Activated CD4-positive, alpha-beta memory T cell treated with anti-CD3 and anti-CD28 coated beads for 36 hours (primary cell): ENCODE measurements at regions not wholly inside any gene's neighbourhood (a gene's known extent, or its start where the extent isn't known, plus 50 kb on each side); places are given as distances from the start of the nearest gene placed in this dataset.

Source experiments
- CTCF ChIA-PET: fragments of 350-600 bp; sonication (Branson Sonifier 250); formaldehyde crosslinking; loops from one replicate; lab custom pipeline; 2021; ENCODE audit warnings: antibody characterized with exemption, inconsistent platforms; lab: Charles Lee
- POLR2A ChIA-PET: fragments of 350-600 bp; sonication (Branson Sonifier 250); formaldehyde crosslinking; loops from one replicate; lab custom pipeline; 2021; ENCODE audit warnings: antibody characterized with exemption; lab: Charles Lee
- DNase-seq: peaks from one replicate; pipeline ENCODE4 v3.0.0-alpha.2; 2020
- H3K27ac Mint-ChIP-seq: one replicate; pipeline ENCODE4 v1.8.0; 2021; ENCODE audit warnings: mixed read lengths
- H3K27me3 Mint-ChIP-seq: one replicate; pipeline ENCODE4 v1.8.0; 2021; ENCODE audit warnings: mixed read lengths
- H3K36me3 Mint-ChIP-seq: one replicate; pipeline ENCODE4 v1.8.0; 2021; ENCODE audit warnings: mixed read lengths
- H3K4me1 Mint-ChIP-seq: one replicate; pipeline ENCODE4 v1.8.0; 2021; ENCODE audit warnings: low read depth, mixed read lengths
- H3K4me3 Mint-ChIP-seq: one replicate; pipeline ENCODE4 v1.8.0; 2021; ENCODE audit warnings: mild to moderate bottlenecking, mixed read lengths
- H3K9me3 Mint-ChIP-seq: one replicate; pipeline ENCODE4 v1.8.0; 2021; ENCODE audit warnings: mixed read lengths
- intact Hi-C: fragments of 100-400 bp; cut with micrococcal nuclease; formaldehyde crosslinking; loops from one replicate; pipeline ENCODE4 v1.15.1; 2023

GRCh38 chr4:66628146-66628545 is 917.2 kb downstream of the CENPC start:
- H3K4me1 Mint-ChIP-seq: no peaks in the 10 kb centered on the region
- POLR2A ChIA-PET: no interaction called here
- H3K9me3 Mint-ChIP-seq: peaks cover 3% of the 10 kb centered on the region
- CTCF ChIA-PET: no interaction called here
- H3K36me3 Mint-ChIP-seq: no peaks in the 10 kb centered on the region
- H3K27me3 Mint-ChIP-seq: no peaks in the 10 kb centered on the region
- no peak overlapping the region for H3K27ac Mint-ChIP-seq
- DNase-seq: no peak
- H3K4me3 Mint-ChIP-seq: no peak overlapping the region
- intact Hi-C loops: no loop called here

- no peaks in the 10 kb centered on the region for H3K36me3 Mint-ChIP-seq
- ChIA-PET CTCF (no interaction called here), POLR2A (no interaction called here)
- DNase-seq: no peak
- H3K27me3 Mint-ChIP-seq: no peaks in the 10 kb centered on the region
- H3K4me3 Mint-ChIP-seq: no peak overlapping the region
- no peaks in the 10 kb centered on the region for H3K4me1 Mint-ChIP-seq
- intact Hi-C loops: no loop called here
- H3K9me3 Mint-ChIP-seq: peaks cover 3% of the 10 kb centered on the region
- H3K27ac Mint-ChIP-seq: no peak overlapping the region
These were observed 919.8 kb downstream of the CENPC start for GRCh38 chr4:66625480-66625879.

GRCh38 chr4:66613591-66613990 is 931.7 kb downstream of the CENPC start:
- Mint-ChIP-seq H3K9me3 (peaks cover 36% of the 10 kb centered on the region), H3K4me3 (no peak overlapping the region), H3K27ac (no peak overlapping the region), H3K27me3 (no peaks in the 10 kb centered on the region), H3K4me1 (no peaks in the 10 kb centered on the region), H3K36me3 (no peaks in the 10 kb centered on the region)
- CTCF ChIA-PET: no interaction called here
- POLR2A ChIA-PET: no interaction called here
- intact Hi-C loops: no loop called here
- DNase-seq: no peak

GRCh38 chr4:66609014-66609413 is 936.3 kb downstream of the CENPC start:
- POLR2A ChIA-PET: no interaction called here
- H3K9me3 Mint-ChIP-seq: peaks cover 11% of the 10 kb centered on the region
- intact Hi-C loops: no loop called here
- no peaks in the 10 kb centered on the region for H3K4me1 Mint-ChIP-seq
- no peaks in the 10 kb centered on the region for H3K27me3 Mint-ChIP-seq
- no peak overlapping the region for H3K4me3 Mint-ChIP-seq
- CTCF ChIA-PET: no interaction called here
- no peaks in the 10 kb centered on the region for H3K36me3 Mint-ChIP-seq
- no peak for DNase-seq
- H3K27ac Mint-ChIP-seq: no peak overlapping the region

GRCh38 chr4:66606908-66607307 is 936.6 kb upstream of the EPHA5 start:
- intact Hi-C loops: no loop called here
- ChIA-PET CTCF (no interaction called here), POLR2A (no interaction called here)
- H3K36me3 Mint-ChIP-seq: no peaks in the 10 kb centered on the region
- no peak for DNase-seq
- H3K4me1 Mint-ChIP-seq: no peaks in the 10 kb centered on the region
- H3K4me3 Mint-ChIP-seq: no peak overlapping the region
- H3K9me3 Mint-ChIP-seq: peaks cover 5% of the 10 kb centered on the region
- H3K27ac Mint-ChIP-seq: no peak overlapping the region
- no peaks in the 10 kb centered on the region for H3K27me3 Mint-ChIP-seq

- Mint-ChIP-seq H3K4me1 (no peaks in the 10 kb centered on the region), H3K4me3 (no peak overlapping the region), H3K36me3 (no peaks in the 10 kb centered on the region), H3K27ac (no peak overlapping the region), H3K9me3 (peaks cover 5% of the 10 kb centered on the region), H3K27me3 (no peaks in the 10 kb centered on the region)
- intact Hi-C loops: no loop called here
- DNase-seq: no peak
- CTCF ChIA-PET: no interaction called here
- POLR2A ChIA-PET: no interaction called here
These were observed 935.9 kb upstream of the EPHA5 start for GRCh38 chr4:66606215-66606614.

- H3K4me1 Mint-ChIP-seq: no peaks in the 10 kb centered on the region
- DNase-seq: no peak
- intact Hi-C loops: no loop called here
- no peak overlapping the region for H3K27ac Mint-ChIP-seq
- ChIA-PET CTCF (no interaction called here), POLR2A (no interaction called here)
- H3K4me3 Mint-ChIP-seq: no peak overlapping the region
- H3K9me3 Mint-ChIP-seq: peaks cover 3% of the 10 kb centered on the region
- H3K27me3 Mint-ChIP-seq: no peaks in the 10 kb centered on the region
- no peaks in the 10 kb centered on the region for H3K36me3 Mint-ChIP-seq
These were observed 933.9 kb upstream of the EPHA5 start for GRCh38 chr4:66604192-66604591.

- ChIA-PET CTCF (no interaction called here), POLR2A (no interaction called here)
- Mint-ChIP-seq H3K27ac (no peak overlapping the region), H3K27me3 (no peaks in the 10 kb centered on the region), H3K4me3 (no peak overlapping the region), H3K9me3 (peaks cover 6% of the 10 kb centered on the region), H3K4me1 (no peaks in the 10 kb centered on the region), H3K36me3 (no peaks in the 10 kb centered on the region)
- DNase-seq: no peak
- intact Hi-C loops: no loop called here
These were observed 932.3 kb upstream of the EPHA5 start for GRCh38 chr4:66602622-66603021.

- CTCF ChIA-PET: no interaction called here
- POLR2A ChIA-PET: no interaction called here
- no peaks in the 10 kb centered on the region for H3K4me1 Mint-ChIP-seq
- intact Hi-C loops: no loop called here
- no peaks in the 10 kb centered on the region for H3K27me3 Mint-ChIP-seq
- H3K4me3 Mint-ChIP-seq: no peak overlapping the region
- no peak overlapping the region for H3K27ac Mint-ChIP-seq
- no peak for DNase-seq
- H3K36me3 Mint-ChIP-seq: no peaks in the 10 kb centered on the region
- H3K9me3 Mint-ChIP-seq: no peaks in the 10 kb centered on the region
These were observed 921.7 kb upstream of the EPHA5 start for GRCh38 chr4:66591968-66592367.

GRCh38 chr4:66590488-66591215 is 920.4 kb upstream of the EPHA5 start:
- Mint-ChIP-seq H3K4me1 (no peaks in the 10 kb centered on the region), H3K4me3 (no peak overlapping the region), H3K9me3 (no peaks in the 10 kb centered on the region), H3K27me3 (no peaks in the 10 kb centered on the region), H3K27ac (no peak overlapping the region), H3K36me3 (no peaks in the 10 kb centered on the region)
- POLR2A ChIA-PET: no interaction called here
- no peak for DNase-seq
- CTCF ChIA-PET: no interaction called here
- intact Hi-C loops: no loop called here

- intact Hi-C loops: no loop called here
- no peaks in the 10 kb centered on the region for H3K9me3 Mint-ChIP-seq
- no peaks in the 10 kb centered on the region for H3K27me3 Mint-ChIP-seq
- DNase-seq: no peak
- POLR2A ChIA-PET: no interaction called here
- no peak overlapping the region for H3K27ac Mint-ChIP-seq
- CTCF ChIA-PET: no interaction called here
- H3K36me3 Mint-ChIP-seq: no peaks in the 10 kb centered on the region
- H3K4me1 Mint-ChIP-seq: no peaks in the 10 kb centered on the region
- no peak overlapping the region for H3K4me3 Mint-ChIP-seq
These were observed 918.9 kb upstream of the EPHA5 start for GRCh38 chr4:66589183-66589582.

GRCh38 chr4:66585767-66586166 is 915.5 kb upstream of the EPHA5 start:
- Mint-ChIP-seq H3K9me3 (no peaks in the 10 kb centered on the region), H3K4me3 (no peak overlapping the region), H3K27me3 (no peaks in the 10 kb centered on the region), H3K4me1 (no peaks in the 10 kb centered on the region), H3K36me3 (no peaks in the 10 kb centered on the region), H3K27ac (no peak overlapping the region)
- POLR2A ChIA-PET: no interaction called here
- intact Hi-C loops: no loop called here
- no peak for DNase-seq
- CTCF ChIA-PET: no interaction called here

- Mint-ChIP-seq H3K27ac (no peak overlapping the region), H3K9me3 (no peaks in the 10 kb centered on the region), H3K27me3 (no peaks in the 10 kb centered on the region), H3K36me3 (no peaks in the 10 kb centered on the region), H3K4me3 (no peak overlapping the region), H3K4me1 (no peaks in the 10 kb centered on the region)
- intact Hi-C loops: no loop called here
- DNase-seq: no peak
- CTCF ChIA-PET: no interaction called here
- POLR2A ChIA-PET: no interaction called here
These were observed 907.6 kb upstream of the EPHA5 start for GRCh38 chr4:66577922-66578321.
